NCI-H446 (cell line): ENCODE measurements at regions not wholly inside any gene's neighbourhood (a gene's known extent, or its start where the extent isn't known, plus 50 kb on each side); places are given as distances from the start of the nearest gene placed in this dataset.

Experiments
- DNase-seq, 2 experiments: peaks; one replicate each; lab custom pipeline; 2025; lab: John Stamatoyannopoulos, UW

GRCh38 chr3:70800951-70801350 lies 488.5 kb upstream of the MDFIC2 start:
- DNase-seq = no peak

- DNase-seq = no peak
These were observed 477.4 kb upstream of the MDFIC2 start for GRCh38 chr3:70789878-70790277.

- no peak for DNase-seq
These were observed 468.4 kb upstream of the MDFIC2 start for GRCh38 chr3:70780790-70781189.

DNA sequence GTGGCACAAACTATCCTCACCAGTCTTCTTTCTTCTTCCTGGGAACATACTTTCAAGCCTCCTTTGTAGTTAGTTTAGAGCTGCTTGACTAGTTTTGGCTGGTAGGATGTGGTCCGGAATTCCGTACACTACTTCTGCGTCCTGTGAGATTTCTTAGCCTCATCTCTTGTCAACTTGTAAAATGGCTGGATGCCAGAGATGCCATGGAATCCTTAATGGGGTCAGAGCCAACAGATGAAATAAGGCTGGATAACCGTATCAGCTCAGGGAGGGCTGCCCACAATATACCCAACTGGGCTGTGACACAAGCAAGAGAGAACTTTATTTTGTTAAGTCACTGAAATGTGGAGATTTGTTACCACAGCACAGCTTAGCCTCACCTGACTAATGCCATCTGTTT lies 466.9 kb upstream of the MDFIC2 start:
- no peak for DNase-seq

- no peak for DNase-seq
These were observed 463.6 kb upstream of the MDFIC2 start for GRCh38 chr3:70776081-70776480.

GRCh38 chr3:70775257-70775656 lies 462.8 kb upstream of the MDFIC2 start:
- DNase-seq = no peak

DNA sequence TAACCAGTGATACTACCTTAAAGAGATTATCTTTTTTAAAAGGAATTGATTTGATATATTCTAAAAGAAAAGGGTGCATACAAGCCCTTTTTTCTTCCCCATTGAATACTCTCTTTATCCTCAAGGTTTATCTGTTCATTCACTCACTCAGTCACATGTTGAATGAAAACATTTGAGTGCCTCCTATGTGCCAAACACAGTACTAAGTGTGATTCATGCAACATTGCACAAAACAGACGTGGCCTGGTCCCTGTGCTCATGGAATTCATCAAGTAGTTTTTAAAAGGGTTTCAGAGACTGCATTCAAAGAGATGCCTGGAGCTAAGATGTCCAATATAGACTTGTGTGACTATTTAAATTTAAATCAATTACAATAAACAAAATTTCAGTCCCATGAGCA lies 462.2 kb upstream of the MDFIC2 start:
- no peak for DNase-seq

DNA sequence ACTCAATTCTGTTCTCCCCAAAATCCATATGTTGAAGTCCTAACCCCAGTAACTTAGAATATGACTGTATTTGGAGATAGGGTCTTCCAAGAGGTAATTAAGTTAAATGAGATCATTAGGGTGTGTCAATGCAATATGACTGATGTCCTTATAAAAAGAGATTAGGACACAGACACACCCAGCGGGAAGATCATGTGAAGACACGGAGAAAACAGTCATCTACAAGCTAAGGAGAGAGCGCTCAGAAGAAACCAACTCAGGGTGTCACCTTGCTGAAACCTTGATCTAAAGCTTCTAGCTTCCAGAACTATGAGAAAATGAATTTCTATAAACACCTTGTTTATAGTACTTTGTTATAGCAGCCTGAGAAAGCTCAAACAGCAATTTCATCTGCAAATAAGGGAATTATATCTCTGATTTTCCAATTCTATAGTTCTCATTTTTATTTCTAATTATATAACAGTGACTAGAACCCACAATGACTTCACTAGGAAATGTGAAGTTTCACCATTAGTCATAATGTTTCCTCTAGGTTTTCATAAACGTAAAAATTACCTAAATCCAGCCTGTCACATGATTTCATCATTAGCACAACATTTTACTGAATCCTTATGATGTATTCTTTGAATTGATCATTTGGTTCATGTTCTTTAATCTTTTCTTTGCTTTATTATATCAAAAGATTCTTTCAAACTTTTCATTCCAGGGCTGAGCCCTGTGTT lies 459.1 kb upstream of the MDFIC2 start:
- DNase-seq = no peak

- DNase-seq = no peak
These were observed 458.2 kb upstream of the MDFIC2 start for GRCh38 chr3:70770650-70771049.

DNA sequence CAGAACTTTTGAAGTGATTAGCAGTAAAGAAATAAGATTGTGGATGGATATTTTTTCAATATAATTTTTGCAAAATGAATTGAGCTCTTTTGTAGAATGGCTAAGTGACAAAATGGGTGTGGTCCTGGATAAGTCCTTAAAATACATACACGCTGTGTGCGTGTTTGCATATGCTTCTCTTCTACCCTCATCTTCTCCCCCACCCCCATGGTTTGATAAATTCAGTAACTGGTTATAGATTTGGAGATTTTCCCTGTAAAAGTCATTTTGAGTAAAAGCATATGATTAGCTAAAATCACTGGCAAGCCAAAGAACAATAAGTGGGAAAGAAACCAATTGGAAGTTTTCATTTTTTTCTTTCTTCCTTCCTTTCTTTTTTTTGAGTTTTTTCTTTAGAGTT lies 453.9 kb upstream of the MDFIC2 start:
- no peak for DNase-seq

DNA sequence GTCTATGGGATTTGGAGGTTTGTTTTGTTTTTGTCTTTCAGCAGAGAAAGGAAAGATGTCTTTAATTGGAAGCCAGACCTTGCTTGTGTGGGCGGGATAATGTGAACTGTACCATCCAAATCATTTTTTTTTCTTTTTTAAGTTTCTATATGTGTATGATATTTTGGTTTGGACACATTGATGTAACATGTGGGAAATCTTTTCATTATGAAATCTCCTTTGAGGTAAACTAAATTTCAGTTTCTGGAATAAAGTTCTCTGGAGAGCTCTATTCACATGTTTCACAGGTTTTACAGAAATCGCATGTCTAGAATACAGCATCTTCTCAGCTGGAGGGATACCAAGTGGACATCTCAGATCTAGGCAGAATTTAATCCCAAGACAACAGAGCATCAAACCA lies 451.5 kb upstream of the MDFIC2 start:
- no peak for DNase-seq

GRCh38 chr3:70757658-70758057 lies 445.2 kb upstream of the MDFIC2 start:
- no peak for DNase-seq

GRCh38 chr3:70755526-70755925 lies 443.1 kb upstream of the MDFIC2 start:
- DNase-seq = no peak

DNA sequence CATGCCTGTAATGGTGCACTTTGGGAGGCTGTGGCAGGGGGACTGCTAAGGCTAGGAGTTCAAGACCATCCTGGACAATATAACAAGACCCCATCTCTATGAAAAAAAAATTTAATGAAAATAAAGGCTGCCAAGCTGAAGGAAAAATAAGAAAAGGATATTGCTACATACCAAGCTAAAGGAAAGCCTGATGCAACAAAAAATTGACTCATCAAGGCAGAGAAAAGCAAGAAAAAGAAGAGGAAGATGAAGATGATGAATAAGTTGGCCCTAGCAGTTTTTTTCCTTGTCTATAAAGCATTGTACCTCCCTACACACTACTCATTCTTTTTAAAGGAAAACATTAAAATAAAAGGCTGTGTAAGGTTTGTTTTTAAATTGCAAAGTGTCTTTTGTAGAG lies 441.9 kb upstream of the MDFIC2 start:
- no peak for DNase-seq

DNA sequence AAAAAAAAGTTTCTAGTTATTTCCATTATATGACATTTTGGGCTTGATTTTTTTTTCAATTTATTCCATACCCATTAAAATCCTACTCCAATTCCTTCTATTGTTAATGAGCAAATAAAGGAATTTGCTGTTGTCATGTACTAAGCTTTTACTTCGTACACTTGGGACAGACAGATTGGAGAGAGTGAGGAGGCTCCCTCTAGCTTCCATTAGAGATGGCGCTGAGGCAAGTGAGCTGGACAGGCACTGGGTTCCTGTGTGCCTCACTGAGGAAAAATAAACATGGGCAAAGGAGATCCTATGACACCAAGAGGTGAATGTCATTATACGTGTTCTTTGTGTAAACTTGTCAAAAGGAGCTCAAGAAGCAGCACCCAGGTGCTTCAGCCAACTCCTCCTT lies 441.1 kb upstream of the MDFIC2 start:
- no peak for DNase-seq

GRCh38 chr3:70752051-70752450 lies 439.6 kb upstream of the MDFIC2 start:
- DNase-seq = no peak

DNA sequence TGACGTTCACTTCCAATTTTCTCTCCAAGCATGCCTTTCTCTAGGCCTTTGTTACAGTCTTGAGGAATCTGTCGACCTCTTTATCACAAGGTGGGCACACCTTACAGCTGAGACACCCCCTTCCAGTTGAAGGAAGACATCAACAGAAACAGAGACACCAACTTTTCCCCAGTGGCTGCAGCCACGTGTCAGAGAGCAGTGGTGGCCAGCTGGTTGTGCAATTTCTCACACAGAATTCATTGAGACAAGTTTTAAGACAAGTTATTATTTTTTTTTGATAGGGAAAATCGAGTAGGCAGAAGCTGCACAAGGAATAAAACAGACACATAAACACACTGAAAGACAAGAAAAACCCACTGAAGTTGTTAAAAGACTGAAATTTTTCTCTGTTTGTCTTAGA lies 436.7 kb upstream of the MDFIC2 start:
- DNase-seq = no peak

DNA sequence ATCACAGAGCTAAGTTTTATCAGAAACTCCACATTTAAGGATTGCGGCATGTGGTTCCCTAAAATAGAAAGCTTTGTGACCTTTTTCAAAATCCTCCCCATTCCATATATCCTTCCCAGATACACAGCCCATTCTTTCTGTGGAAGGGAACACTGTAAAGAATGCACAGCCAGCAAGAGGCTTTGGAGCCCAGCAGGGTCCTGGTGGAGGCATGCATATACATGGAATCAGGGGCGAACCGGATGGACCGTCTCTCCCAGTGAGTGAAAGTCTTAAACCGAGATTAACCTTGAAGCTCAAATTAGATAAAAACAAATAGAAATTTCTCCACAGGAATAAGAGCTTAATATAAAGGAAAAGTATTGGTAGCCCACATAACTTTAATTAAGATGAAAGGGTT lies 436.2 kb upstream of the MDFIC2 start:
- no peak for DNase-seq

GRCh38 chr3:70747847-70748246 lies 435.4 kb upstream of the MDFIC2 start:
- no peak for DNase-seq

DNA sequence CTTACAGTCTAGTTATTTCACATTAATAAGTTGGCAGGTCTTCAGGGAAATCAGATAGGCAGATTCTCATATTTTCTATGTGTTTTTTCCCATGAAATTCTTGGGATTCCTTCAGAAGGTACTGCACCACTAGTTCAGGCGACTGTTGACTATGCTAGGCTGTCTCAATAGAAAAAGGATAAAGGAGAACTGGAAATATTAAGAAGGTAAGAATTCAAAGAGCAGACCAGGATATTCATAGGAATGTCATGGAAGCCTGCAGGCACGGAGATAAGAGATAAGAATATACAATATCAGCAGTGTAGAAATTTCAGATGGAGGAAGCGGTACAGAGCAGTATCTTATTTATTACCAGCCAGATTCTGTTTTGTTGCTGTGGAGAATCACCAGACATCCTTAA lies 432.1 kb upstream of the MDFIC2 start:
- no peak for DNase-seq

GRCh38 chr3:70743754-70744153 lies 431.3 kb upstream of the MDFIC2 start:
- no peak for DNase-seq

- DNase-seq = no peak
These were observed 429.6 kb upstream of the MDFIC2 start for GRCh38 chr3:70742081-70742480.

DNA sequence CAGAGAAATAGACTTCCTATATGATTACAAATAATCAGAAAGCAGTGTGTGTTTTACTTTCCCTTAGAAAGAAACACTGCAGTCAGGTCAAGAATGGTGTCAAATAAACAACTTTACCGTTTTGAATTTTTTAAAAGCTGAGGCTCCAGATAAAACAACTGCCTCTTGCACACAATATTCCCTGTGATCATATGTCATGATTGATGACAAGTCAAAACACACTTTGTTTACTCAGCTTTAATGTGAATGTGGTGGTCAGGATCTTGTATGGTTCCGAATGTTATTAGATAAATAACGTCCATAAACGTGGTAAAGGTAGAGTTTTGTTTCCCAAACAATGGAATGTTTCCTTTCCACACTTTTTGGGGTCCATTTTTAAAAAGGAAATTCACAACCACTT lies 428.4 kb upstream of the MDFIC2 start:
- no peak for DNase-seq

- no peak for DNase-seq
These were observed 427.6 kb upstream of the MDFIC2 start for GRCh38 chr3:70740071-70740470.

- DNase-seq = no peak
These were observed 425.8 kb upstream of the MDFIC2 start for GRCh38 chr3:70738291-70738681.
